ENCODE measurements at regions not wholly inside any gene's neighbourhood (a gene's known extent, or its start where the extent isn't known, plus 50 kb on each side); places are given as distances from the start of the nearest gene placed in this dataset.

DNA sequence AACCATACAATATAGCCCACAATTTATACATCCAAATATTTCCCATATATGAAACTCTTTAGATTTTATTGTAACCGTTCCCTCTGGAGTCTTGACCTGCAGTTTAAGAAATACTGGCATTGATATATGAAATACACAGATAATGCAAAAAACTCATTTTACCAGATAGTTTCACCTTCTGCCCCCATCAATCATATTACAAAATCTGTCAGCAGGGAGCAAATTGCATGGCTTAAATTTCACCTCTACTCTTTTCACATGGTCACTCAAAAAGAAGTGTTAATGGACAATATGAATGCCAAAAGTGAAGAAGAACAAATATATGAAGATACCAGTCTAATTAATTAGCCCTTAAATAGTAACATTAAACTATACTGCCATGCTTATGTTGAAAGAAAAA is 57.0 kb upstream of the TMEM106B start:
- H3K4me1 ChIP-seq (ENCODE audit: control insufficient read depth in 1 of 2, insufficient read depth in 1 of 2, low read depth in 1 of 2, low read length in 1 of 2): no peaks in the 10 kb centered on the region
- H3K4me3 ChIP-seq (ENCODE audit: low read depth in 1 of 2, low read length in 1 of 2): no peak overlapping the region
- no peaks in the 10 kb centered on the region for H3K36me3 ChIP-seq
- H3K27ac ChIP-seq: no peak overlapping the region
- no peaks in the 10 kb centered on the region for H3K9me3 ChIP-seq
- TF ChIP-seq, protein P1, sequence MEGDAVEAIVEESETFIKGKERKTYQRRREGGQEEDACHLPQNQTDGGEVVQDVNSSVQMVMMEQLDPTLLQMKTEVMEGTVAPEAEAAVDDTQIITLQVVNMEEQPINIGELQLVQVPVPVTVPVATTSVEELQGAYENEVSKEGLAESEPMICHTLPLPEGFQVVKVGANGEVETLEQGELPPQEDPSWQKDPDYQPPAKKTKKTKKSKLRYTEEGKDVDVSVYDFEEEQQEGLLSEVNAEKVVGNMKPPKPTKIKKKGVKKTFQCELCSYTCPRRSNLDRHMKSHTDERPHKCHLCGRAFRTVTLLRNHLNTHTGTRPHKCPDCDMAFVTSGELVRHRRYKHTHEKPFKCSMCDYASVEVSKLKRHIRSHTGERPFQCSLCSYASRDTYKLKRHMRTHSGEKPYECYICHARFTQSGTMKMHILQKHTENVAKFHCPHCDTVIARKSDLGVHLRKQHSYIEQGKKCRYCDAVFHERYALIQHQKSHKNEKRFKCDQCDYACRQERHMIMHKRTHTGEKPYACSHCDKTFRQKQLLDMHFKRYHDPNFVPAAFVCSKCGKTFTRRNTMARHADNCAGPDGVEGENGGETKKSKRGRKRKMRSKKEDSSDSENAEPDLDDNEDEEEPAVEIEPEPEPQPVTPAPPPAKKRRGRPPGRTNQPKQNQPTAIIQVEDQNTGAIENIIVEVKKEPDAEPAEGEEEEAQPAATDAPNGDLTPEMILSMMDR (IDR thresholded peaks at IDR 0.05): no peak
- no peaks in the 10 kb centered on the region for H3K27me3 ChIP-seq

DNA sequence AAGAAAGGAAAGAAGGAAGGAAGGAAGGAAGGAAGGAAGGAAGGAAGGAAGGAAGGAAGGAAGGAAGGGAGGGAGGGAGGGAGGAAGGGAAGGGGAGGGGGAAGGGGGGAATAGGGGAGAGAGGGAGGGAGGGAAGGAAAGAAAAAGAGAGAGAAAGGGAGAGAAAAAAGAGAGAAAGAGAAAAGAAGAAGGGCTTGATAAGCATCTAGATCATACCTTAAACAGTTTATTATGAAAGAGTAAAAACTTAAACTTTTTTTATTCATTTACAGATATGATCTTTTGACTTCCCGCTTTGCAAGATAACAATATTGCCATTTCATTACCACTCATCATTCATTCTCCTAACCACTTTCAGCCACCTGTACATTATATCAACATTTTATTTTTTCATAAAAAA is 53.6 kb upstream of the TMEM106B start:
- TF ChIP-seq, protein P1 (IDR thresholded peaks at IDR 0.05): no peak

DNA sequence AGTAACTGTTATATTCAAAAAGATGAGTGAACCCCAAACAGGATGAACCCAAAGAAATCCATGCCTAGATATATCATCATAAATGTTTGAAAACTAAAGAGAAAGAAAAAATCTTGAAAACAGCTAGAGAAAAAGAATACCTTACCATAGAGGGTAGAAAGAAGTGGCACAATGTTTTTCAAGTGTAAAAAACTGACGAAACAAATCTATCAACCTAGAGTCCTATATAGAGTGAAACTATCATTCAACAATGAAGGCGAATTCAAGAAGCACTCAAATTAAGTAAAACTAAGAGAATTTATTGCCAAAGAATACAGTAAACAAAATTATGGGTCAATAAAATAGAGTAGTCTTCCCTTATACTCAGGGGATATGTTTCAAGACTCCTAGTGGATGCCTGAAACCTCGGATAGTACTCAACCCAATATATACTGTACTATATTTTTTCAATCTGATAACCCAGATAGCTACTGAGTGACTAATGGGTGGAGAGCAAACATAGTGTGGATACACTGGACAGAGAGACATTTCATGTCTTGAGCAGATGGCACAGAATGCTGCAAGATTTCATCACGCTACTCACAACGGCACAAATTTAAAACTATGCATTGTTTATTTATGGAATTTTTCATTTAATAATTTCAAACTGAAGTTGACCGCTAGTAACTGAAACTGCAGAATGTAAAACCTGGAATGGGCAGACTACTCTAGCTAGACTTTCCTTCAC is 52.6 kb upstream of the TMEM106B start:
- H3K27me3 ChIP-seq: no peaks in the 10 kb centered on the region
- TF ChIP-seq, protein P1 (IDR thresholded peaks at IDR 0.05): no peak
- no peaks in the 10 kb centered on the region for H3K4me1 ChIP-seq (ENCODE audit: control insufficient read depth in 1 of 2, insufficient read depth in 1 of 2, low read depth in 1 of 2, low read length in 1 of 2)
- H3K4me3 ChIP-seq (ENCODE audit: low read depth in 1 of 2, low read length in 1 of 2): no peak overlapping the region
- H3K9me3 ChIP-seq: no peaks in the 10 kb centered on the region
- no peak overlapping the region for H3K27ac ChIP-seq
- H3K36me3 ChIP-seq: no peaks in the 10 kb centered on the region

More for the DNA sequence above, 53.6 kb upstream of the TMEM106B start:
- Histone ChIP-seq H3K27me3 (no peaks in the 10 kb centered on the region), H3K9me3 (no peaks in the 10 kb centered on the region), H3K36me3 (no peaks in the 10 kb centered on the region), H3K4me1 (ENCODE audit: control insufficient read depth in 1 of 2, insufficient read depth in 1 of 2, low read depth in 1 of 2, low read length in 1 of 2) (no peaks in the 10 kb centered on the region), H3K27ac (no peak overlapping the region), H3K4me3 (ENCODE audit: low read depth in 1 of 2, low read length in 1 of 2) (no peak overlapping the region)

DNA sequence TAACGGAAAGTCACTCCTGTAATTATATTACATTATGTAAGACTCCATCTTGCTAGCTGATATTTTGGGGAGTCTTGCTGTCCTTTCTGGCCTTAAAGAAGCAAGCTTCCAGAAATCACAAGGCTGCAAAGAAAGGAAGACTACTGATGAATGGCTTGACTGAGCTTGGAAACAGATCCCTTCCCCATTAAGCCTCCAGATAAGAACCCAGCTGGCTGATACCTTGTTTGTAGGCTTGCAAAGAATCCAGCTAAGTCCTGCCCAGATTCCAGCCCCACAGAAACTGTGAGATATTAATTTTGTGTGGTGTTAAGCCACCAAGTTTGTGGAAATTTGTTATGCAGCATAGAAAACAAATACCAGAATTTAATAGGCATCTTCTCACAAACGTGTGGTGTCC is 49.9 kb upstream of the TMEM106B start:
- Histone ChIP-seq H3K27ac (no peak overlapping the region), H3K27me3 (no peaks in the 10 kb centered on the region), H3K4me3 (ENCODE audit: low read depth in 1 of 2, low read length in 1 of 2) (no peak overlapping the region), H3K36me3 (no peaks in the 10 kb centered on the region), H3K9me3 (no peaks in the 10 kb centered on the region), H3K4me1 (ENCODE audit: control insufficient read depth in 1 of 2, insufficient read depth in 1 of 2, low read depth in 1 of 2, low read length in 1 of 2) (no peaks in the 10 kb centered on the region)
- TF ChIP-seq, protein P1 (IDR thresholded peaks at IDR 0.05): no peak

Data from neutrophil (primary cell).